Ovary (tissue), 7 donors: ENCODE measurements at regions not wholly inside any gene's neighbourhood (a gene's known extent, or its start where the extent isn't known, plus 50 kb on each side); places are given as distances from the start of the nearest gene placed in this dataset.

Source experiments
- DNase-seq, 5 donors: peaks; one replicate each; pipeline ENCODE4 v3.0.0-alpha.2; 2019 to 2020
- H3K27ac ChIP-seq, 2 donors: fragments of 200-600 bp; one replicate each; pipeline versions ENCODE4 v1.5.1 to v1.8.0; 2019 to 2022
- H3K27me3 ChIP-seq: fragments of 200-600 bp; one replicate; pipeline ENCODE4 v1.8.0; 2022
- H3K36me3 ChIP-seq: fragments of 200-600 bp; sonication (generic); one replicate; pipeline ENCODE4 v1.5.1; 2019
- H3K4me1 ChIP-seq: one replicate; pipeline ENCODE4 v1.8.1; 2013; ENCODE audit warnings: mild to moderate bottlenecking, moderate library complexity; ENCODE audit not compliant: insufficient read depth
- H3K4me3 ChIP-seq: fragments of 200-600 bp; sonication (generic); one replicate; pipeline ENCODE4 v1.5.1; 2017
- H3K9me3 ChIP-seq, 2 donors: fragments of 200-600 bp in 1 of 2; sonication (generic) in 1 of 2; one replicate each; pipeline versions ENCODE4 v1.5.1 to v1.8.1; 2013 to 2019; ENCODE audit warnings: mild to moderate bottlenecking in 1 of 2, moderate library complexity in 1 of 2
- CTCF ChIP-seq, 3 donors: fragments of 450-650 bp in 2 of 3; fragments of 200-600 bp in 1 of 3; IDR thresholded peaks; one replicate each; pipeline versions ENCODE4 v1.5.1 to v1.8.0; 2016 to 2022; ENCODE audit warnings: antibody characterized with exemption in 3 of 3, mild to moderate bottlenecking in 1 of 3
- EP300 ChIP-seq: sonication (generic); formaldehyde crosslinking; IDR thresholded peaks from one replicate; pipeline ENCODE4 v1.6.1; 2017; ENCODE audit warnings: antibody characterized with exemption
- POLR2A ChIP-seq: fragments of 450-650 bp; IDR thresholded peaks from one replicate; pipeline ENCODE4 v1.6.1; 2017; ENCODE audit warnings: antibody characterized with exemption, mild to moderate bottlenecking, moderate library complexity
- WGBS, 3 donors: extraction: QIAGEN DNeasy Blood & Tissue Kit in 1 of 3; methylation state at CpG; one replicate each; pipeline versions ENCODE4 v1.1.5 to v1.1.7; 2013 to 2017; 5-methylcytosine and 5-hydroxymethylcytosine counted together
- intact Hi-C, 4 donors: fragments of 100-400 bp; cut with DNase I; formaldehyde crosslinking; loops; one replicate each; pipeline versions ENCODE4 v1.11.0 to v1.15.1; 2022 to 2023
- donor health status: DM: no; HTN: no; CAD: no; lungs with moderate emphysema.
- donor health status: DM: no; HTN: no; CAD: no.
- donor health status: Bipolar disorder and iron deficiency.
- donor health status: DM: no; HTN: no; CAD: no.
- donor health status: DM: yes; HTN: yes; CAD: no.

- Histone ChIP-seq H3K4me1 (no peaks in the 10 kb centered on the region), H3K36me3 (no peaks in the 10 kb centered on the region), H3K27me3 (no peaks in the 10 kb centered on the region), H3K27ac (no peak overlapping the region), H3K9me3 (no peaks in the 10 kb centered on the region), H3K4me3 (no peak overlapping the region)
- WGBS, 3 donors = 40 to 52% (median 42%) methylated on average over 4 of the region's 4 CpGs
- TF ChIP-seq POLR2A (no peak), EP300 (no peak), CTCF (IDR thresholded peaks at IDR 0.05) (no peak)
- intact Hi-C loops = no loop called here
- no peak for DNase-seq
Observed at GRCh38 chr12:124238886-124239285, 56.0 kb upstream of the RFLNA start.

GRCh38 chr12:124240493-124240892 lies 54.4 kb upstream of the RFLNA start:
- H3K9me3 ChIP-seq = no peaks in the 10 kb centered on the region
- no peaks in the 10 kb centered on the region for H3K36me3 ChIP-seq
- H3K27ac ChIP-seq = no peak overlapping the region
- 88 to 100% (median 90%) methylated on average over 1 of the region's 1 CpG for WGBS, 3 donors
- no peaks in the 10 kb centered on the region for H3K4me1 ChIP-seq
- no peak overlapping the region for H3K4me3 ChIP-seq
- DNase-seq = no peak
- TF ChIP-seq POLR2A = no peak
- intact Hi-C loops = no loop called here
- H3K27me3 ChIP-seq = no peaks in the 10 kb centered on the region

GRCh38 chr12:124241776-124242528 lies 52.9 kb upstream of the RFLNA start:
- Histone ChIP-seq H3K36me3 (no peaks in the 10 kb centered on the region), H3K27me3 (no peaks in the 10 kb centered on the region), H3K27ac (no peak overlapping the region), H3K4me1 (no peaks in the 10 kb centered on the region), H3K4me3 (no peak overlapping the region), H3K9me3 (peaks cover 0 to 3% of the 10 kb centered on the region in 2 donors)
- intact Hi-C loops = no loop called here
- WGBS, 3 donors = 84 to 89% (median 88%) methylated on average over 17 of the region's 17 CpGs
- TF ChIP-seq CTCF (IDR thresholded peaks at IDR 0.05) (no peak), POLR2A (no peak), EP300 (no peak)
- DNase-seq = no peak

- H3K36me3 ChIP-seq = no peaks in the 10 kb centered on the region
- no peaks in the 10 kb centered on the region for H3K4me1 ChIP-seq
- no peaks in the 10 kb centered on the region for H3K27me3 ChIP-seq
- peaks cover 0 to 3% of the 10 kb centered on the region in 2 donors for H3K9me3 ChIP-seq
- H3K27ac ChIP-seq = no peak overlapping the region
- DNase-seq = no peak
- no peak for TF ChIP-seq CTCF (IDR thresholded peaks at IDR 0.05)
- TF ChIP-seq POLR2A = no peak
- 74 to 81% (median 76%) methylated on average over 9 of the region's 9 CpGs for WGBS, 3 donors
- intact Hi-C loops = no loop called here
- H3K4me3 ChIP-seq = no peak overlapping the region
Observed at GRCh38 chr12:124242529-124243065, 52.3 kb upstream of the RFLNA start.

GRCh38 chr12:124243936-124244335 lies 51.0 kb upstream of the RFLNA start:
- Histone ChIP-seq H3K36me3 (no peaks in the 10 kb centered on the region), H3K27me3 (no peaks in the 10 kb centered on the region), H3K9me3 (peaks cover 0 to 3% of the 10 kb centered on the region in 2 donors), H3K27ac (no peak overlapping the region), H3K4me1 (no peaks in the 10 kb centered on the region), H3K4me3 (no peak overlapping the region)
- intact Hi-C loops = no loop called here
- DNase-seq = no peak
- 94 to 97% (median 97%) methylated on average over 4 of the region's 4 CpGs for WGBS, 3 donors
- TF ChIP-seq POLR2A (no peak), EP300 (no peak), CTCF (IDR thresholded peaks at IDR 0.05) (no peak)
